GM08714 (cell line): ENCODE measurements at regions not wholly inside any gene's neighbourhood (a gene's known extent, or its start where the extent isn't known, plus 50 kb on each side); places are given as distances from the start of the nearest gene placed in this dataset.

ENCODE experiments used
- H3K4me3 ChIP-seq: fragments of 200-500 bp; sonication (Bioruptor generic); 2 replicates; pipeline ENCODE4 v1.5.1; 2014; ENCODE audit warnings: mild to moderate bottlenecking, low read length, inconsistent platforms
- ZNF274 ChIP-seq: IDR thresholded peaks from 2 replicates; pipeline ENCODE4 v1.6.1; 2012; ENCODE audit warnings: mild to moderate bottlenecking, low read depth, low read length

GRCh38 chr12:38253778-38254177 lies 62.8 kb upstream of the ALG10B start:
- no peak overlapping the region for H3K4me3 ChIP-seq
- TF ChIP-seq ZNF274: no peak

DNA sequence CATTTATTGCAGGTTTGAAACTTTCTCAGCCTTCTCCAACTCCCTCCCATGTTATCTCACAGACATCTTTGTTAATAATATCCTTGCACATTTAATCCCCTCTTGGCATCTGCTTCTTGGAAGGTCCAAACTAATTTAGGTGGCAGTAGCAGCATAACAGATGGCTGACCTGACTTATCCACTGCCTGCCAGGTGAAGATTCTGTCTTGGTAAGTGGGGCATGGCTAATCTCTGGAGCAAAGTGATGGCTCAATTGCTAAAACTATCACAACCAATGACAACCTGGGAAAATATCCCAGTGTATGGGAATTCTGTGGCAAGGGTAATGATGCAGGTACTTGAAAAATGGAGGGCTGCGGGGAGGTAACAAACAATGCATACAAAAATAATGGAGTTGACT lies 58.2 kb upstream of the ALG10B start:
- H3K4me3 ChIP-seq: no peak overlapping the region
- no peak for TF ChIP-seq ZNF274
